Ramos (cell line): ENCODE measurements at regions not wholly inside any gene's neighbourhood (a gene's known extent, or its start where the extent isn't known, plus 50 kb on each side); places are given as distances from the start of the nearest gene placed in this dataset.
"Not testable (repeated sequence)": the region's sequence is repeated elsewhere in the genome, so short reads cannot be mapped to it uniquely, and the experiment has no call there.

Experiments
- in situ Hi-C: fragments of 300-500 bp; cut with MboI; formaldehyde crosslinking; loops from one replicate; pipeline ENCODE4 v1.14.3; 2022; ENCODE audit warnings: low sequenced_read_pairs; ENCODE audit not compliant: unreplicated experiment

GRCh38 chr10:53358978-53359377, 586.4 kb upstream of the MBL2 start:
- in situ Hi-C loops: not testable (repeated sequence)

GRCh38 chr10:53358536-53358935, 586.0 kb upstream of the MBL2 start:
- in situ Hi-C loops: no loop called here

DNA sequence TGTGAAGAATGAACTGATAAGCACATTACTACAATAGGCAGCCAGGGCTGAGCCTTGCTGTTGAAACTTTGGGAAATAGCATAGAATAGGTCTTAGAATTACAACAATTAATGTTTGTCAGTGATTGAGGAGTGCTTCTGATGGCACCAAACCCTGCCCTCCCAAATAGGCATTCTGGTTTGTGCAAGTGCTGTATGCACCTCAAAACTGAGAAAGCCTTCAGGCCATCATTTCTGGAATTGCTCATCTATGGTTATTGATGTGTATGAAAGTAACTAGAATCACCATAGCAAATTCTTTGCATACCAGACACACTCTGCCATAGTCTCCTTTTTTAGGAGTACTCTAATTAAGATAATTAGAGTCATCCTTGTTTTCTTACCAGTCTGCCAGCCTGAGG, 585.0 kb upstream of the MBL2 start:
- in situ Hi-C loops: no loop called here

GRCh38 chr10:53356616-53357349, 584.2 kb upstream of the MBL2 start:
- in situ Hi-C loops: no loop called here

DNA sequence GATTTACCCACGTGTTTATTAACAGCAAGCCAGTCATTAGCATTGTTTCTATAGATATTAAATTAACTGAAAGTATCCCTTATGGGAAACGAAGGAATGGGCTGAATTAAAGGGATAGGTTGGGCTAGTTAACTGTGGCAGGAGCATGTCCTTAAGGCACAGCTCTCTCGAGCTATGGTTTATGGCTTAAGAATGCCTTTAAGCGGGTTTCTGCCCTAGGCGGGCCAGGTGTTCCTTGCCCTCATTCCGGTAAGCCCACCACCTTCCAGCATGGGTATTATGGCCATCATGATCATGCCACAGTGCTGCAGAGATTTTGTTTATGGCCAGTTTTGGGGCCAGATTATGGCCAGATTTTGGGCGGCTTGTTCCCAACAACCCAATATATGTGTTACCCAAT, 569.9 kb upstream of the MBL2 start:
- in situ Hi-C loops: not testable (repeated sequence)

DNA sequence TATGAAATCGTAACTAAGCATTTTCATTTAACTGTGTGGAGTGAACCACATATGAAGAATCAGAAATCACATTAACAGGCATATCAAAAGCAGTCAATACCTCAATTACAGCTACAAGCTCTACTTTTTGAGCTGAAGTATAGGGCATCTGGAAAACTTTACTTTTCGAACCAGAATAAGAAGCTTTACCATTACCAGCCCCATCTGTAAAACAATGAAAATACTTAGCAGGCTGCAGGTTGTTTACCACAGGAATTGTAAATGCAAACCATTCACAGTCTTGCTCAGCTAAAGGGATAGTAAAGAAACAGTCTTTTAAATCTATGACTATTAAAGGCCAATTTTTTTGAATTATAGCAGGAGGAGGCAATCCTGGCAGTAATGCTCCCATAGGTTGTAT, 565.6 kb upstream of the MBL2 start:
- in situ Hi-C loops: not testable (repeated sequence)

- in situ Hi-C loops: not testable (repeated sequence)
Observed at GRCh38 chr10:53335803-53336422, 563.3 kb upstream of the MBL2 start.

DNA sequence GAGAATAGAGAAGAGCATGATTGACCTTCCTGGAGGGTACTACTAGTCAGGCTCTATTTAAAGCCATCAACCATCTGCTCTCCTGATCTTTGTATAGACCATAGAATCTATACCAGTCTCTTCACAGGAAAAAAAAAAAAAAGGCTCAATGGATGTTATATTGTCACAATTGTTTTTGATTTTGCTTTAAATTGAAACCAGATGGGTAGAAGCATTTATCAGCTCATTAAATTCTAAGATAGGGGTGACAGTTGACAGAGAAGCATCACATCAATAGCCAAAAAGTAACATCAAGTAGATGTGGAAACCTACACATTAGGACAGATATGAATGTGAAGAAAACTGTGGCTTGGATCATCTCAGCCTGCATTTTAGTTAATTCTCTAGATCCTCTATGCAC, 558.9 kb upstream of the MBL2 start:
- in situ Hi-C loops: no loop called here

GRCh38 chr10:53326401-53327305, 554.1 kb upstream of the MBL2 start:
- in situ Hi-C loops: not testable (repeated sequence)

- in situ Hi-C loops: no loop called here
Observed at GRCh38 chr10:53325066-53325465, 552.5 kb upstream of the MBL2 start.

DNA sequence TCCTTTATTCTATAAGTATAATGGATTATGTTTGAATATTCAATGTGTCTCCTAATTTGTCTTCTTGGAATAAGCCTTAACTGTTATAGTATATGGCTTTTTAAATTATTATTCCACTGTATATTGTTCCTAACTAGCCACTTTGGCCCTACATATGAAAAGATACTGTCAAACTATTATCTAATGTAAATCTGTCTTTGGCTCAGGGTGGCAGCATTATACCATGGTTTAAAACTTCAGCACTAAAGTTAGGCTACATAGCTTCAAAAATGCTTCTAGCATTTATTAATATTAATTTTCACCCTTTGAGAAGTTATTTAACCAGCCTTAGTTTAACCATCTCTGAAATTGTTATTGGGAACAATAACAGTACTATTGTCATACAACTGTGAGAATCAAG, 543.1 kb upstream of the MBL2 start:
- in situ Hi-C loops: no loop called here

GRCh38 chr10:53314876-53315275, 542.3 kb upstream of the MBL2 start:
- in situ Hi-C loops: no loop called here

DNA sequence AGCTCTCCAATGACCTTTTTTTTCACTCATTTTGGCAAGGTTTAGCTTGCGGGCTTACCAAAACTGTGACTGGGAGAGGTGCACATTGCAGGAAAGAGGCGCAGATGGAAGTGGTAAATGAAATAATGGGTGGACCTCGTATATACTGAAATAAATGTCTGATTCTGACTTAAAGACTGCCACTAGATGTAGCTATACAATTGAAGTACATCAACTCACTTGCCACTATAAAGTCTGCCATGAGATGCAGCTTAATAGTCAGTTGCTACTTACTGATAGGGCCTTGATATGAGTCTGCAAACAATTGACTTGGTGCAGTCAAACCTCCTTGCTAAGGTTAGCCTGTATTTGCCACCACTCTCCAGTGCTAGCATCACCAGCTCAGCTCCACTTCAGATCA, 525.9 kb upstream of the MBL2 start:
- in situ Hi-C loops: no loop called here

DNA sequence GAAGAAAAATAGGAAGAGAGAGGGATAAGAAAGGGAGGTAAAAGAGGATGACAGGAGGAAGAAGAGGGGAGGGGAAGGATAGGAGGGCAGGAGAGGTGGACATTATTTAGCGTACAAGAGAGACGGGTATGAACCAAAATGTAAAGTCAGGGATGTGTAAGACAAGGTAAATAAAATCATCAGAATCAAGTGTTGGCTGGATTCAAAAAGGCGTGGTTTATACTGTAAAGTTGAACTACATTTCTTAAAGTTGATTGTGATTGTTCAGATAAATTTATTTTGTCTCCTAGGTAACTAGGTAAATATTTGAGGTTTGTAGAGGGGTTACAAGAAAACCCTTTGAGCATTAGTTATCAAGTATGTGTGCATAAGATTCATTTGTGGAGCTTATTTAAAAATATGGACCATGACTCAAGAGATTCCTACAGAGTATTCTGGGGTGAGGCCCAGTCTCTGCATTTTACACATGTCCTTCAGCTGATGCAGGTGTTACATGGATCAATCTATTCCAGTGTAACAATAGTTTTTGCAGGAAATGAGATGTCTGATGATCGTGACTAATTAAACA, 512.1 kb upstream of the MBL2 start:
- in situ Hi-C loops: no loop called here

DNA sequence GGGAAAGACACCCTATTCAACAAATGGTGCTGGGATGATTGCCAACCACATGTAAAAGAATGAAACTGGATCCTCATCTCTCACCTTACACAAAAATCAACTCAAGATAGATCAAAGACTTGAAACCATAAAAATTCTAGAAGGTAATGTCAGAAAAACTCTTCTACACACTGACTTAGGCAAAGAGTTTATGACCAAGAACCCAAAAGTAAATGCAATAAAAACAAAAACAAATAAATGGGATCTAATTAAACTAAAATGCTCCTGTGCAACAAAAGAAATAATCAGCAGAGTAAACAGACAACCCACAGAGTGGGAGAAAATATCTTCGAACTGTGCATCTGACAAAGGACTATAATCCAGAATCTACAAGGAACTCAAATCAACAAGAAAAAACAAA, 504.2 kb upstream of the MBL2 start:
- in situ Hi-C loops: no loop called here

GRCh38 chr10:53269482-53269881, 496.9 kb upstream of the MBL2 start:
- in situ Hi-C loops: no loop called here

GRCh38 chr10:53260213-53260612, 487.6 kb upstream of the MBL2 start:
- in situ Hi-C loops: no loop called here

DNA sequence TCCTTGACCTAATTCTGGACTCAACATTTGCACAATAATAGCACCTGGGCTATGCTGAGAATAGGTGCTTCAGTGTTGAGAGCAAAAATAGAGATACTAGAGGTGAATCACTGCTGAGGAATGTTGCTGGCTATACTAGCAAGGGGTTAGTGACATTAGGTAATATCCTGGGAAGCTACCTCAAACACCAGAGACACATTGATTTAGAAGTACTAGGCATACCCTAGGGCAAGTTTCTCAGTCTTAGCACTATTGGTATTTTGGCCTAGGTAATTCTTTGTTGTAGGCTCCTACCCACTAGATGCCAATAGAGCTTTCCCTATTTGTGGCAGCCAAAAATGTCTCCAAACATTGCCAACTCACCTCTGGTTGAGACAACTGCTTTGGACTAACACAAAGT, 484.0 kb upstream of the MBL2 start:
- in situ Hi-C loops: no loop called here

DNA sequence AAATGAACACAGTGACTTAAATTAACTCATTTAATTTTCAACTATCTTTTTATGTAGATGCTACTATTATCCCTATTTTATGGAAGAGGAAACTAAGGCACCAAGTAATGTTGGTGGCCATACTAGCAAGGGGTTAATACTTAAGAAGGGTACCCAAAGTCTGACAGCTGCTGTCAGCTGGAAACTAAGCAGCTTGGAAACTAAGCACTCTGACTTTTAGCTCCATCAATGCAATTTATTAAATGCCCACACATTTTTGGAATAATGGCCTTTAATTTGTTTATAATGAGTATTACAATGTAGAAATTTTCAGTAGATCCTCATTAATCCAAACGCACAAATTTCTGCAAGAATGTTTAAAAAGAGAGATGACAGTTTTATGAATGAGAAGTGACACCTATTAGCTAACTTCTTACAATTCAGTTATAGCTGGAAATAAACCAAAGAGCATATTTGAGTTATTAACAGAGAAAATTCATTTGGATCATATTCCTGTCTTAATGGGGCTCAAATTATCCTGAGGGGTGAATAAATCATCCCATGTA, 483.1 kb upstream of the MBL2 start:
- in situ Hi-C loops: no loop called here

- in situ Hi-C loops: no loop called here
Observed at GRCh38 chr10:53253221-53253620, 480.6 kb upstream of the MBL2 start.

DNA sequence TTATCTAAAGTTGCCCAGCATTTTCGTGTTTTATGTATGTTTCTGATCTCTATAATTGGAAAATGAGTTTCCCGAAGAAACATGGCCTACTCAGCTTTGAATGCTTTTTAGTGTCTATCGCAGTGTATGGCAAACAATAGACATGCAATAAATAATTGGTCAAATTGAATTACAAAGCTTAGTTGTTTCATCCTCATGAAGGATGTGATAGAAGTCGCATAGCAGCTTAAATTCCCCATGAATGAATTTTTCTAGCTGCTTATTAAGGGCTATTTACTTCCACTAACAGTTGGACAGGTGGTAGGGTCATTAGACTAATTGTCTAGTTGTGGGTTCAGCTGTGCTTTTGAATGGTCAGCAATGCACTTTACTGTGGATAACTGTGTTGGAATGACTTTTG, 467.3 kb upstream of the MBL2 start:
- in situ Hi-C loops: no loop called here
